GM19351 (cell line): ENCODE measurements at regions not wholly inside any gene's neighbourhood (a gene's known extent, or its start where the extent isn't known, plus 50 kb on each side); places are given as distances from the start of the nearest gene placed in this dataset.
"Not testable (repeated sequence)": the region's sequence is repeated elsewhere in the genome, so short reads cannot be mapped to it uniquely, and the experiment has no call there.

Experiments
- ATAC-seq: cut with Tn5 transposase; IDR thresholded peaks from one replicate; pipeline ENCODE4 v1.9.1; 2021; ENCODE audit warnings: mild to moderate bottlenecking, moderate library complexity; ENCODE audit not compliant: unreplicated experiment

GRCh38 chr11:25741886-25742285 lies 590.0 kb upstream of the ANO3 start:
- ATAC-seq, result no peak

GRCh38 chr11:25742800-25743199 lies 589.1 kb upstream of the ANO3 start:
- ATAC-seq, result no peak

GRCh38 chr11:25755381-25755780 lies 576.5 kb upstream of the ANO3 start:
- no peak for ATAC-seq

GRCh38 chr11:25755918-25756584 lies 575.9 kb upstream of the ANO3 start:
- ATAC-seq, result no peak

GRCh38 chr11:25758145-25758661 lies 573.7 kb upstream of the ANO3 start:
- ATAC-seq, result no peak

- no peak for ATAC-seq
Observed at GRCh38 chr11:25766332-25767015, 565.5 kb upstream of the ANO3 start.

GRCh38 chr11:25769287-25769686 lies 562.6 kb upstream of the ANO3 start:
- no peak for ATAC-seq

GRCh38 chr11:25771605-25772004 lies 560.3 kb upstream of the ANO3 start:
- ATAC-seq, result no peak

GRCh38 chr11:25775603-25776002 lies 556.3 kb upstream of the ANO3 start:
- ATAC-seq, result no peak

GRCh38 chr11:25776238-25776637 lies 555.7 kb upstream of the ANO3 start:
- ATAC-seq, result no peak

- no peak for ATAC-seq
Observed at GRCh38 chr11:25777343-25777742, 554.6 kb upstream of the ANO3 start.

- no peak for ATAC-seq
Observed at GRCh38 chr11:25779033-25779432, 552.9 kb upstream of the ANO3 start.

- no peak for ATAC-seq
Observed at GRCh38 chr11:25787416-25787815, 544.5 kb upstream of the ANO3 start.

- no peak for ATAC-seq
Observed at GRCh38 chr11:25790396-25790795, 541.5 kb upstream of the ANO3 start.

- ATAC-seq, result no peak
Observed at GRCh38 chr11:25793637-25794036, 538.3 kb upstream of the ANO3 start.

GRCh38 chr11:25794804-25795203 lies 537.1 kb upstream of the ANO3 start:
- no peak for ATAC-seq

GRCh38 chr11:25816411-25816810 lies 515.5 kb upstream of the ANO3 start:
- ATAC-seq, result no peak

GRCh38 chr11:25824688-25825087 lies 507.2 kb upstream of the ANO3 start:
- no peak for ATAC-seq

GRCh38 chr11:25831485-25831884 lies 500.4 kb upstream of the ANO3 start:
- not testable (repeated sequence) for ATAC-seq

GRCh38 chr11:25838918-25839625 lies 492.9 kb upstream of the ANO3 start:
- ATAC-seq, result no peak

- no peak for ATAC-seq
Observed at GRCh38 chr11:25844811-25845210, 487.1 kb upstream of the ANO3 start.

- no peak for ATAC-seq
Observed at GRCh38 chr11:25855916-25856315, 476.0 kb upstream of the ANO3 start.
